HG03280 (cell line): ENCODE measurements at regions not wholly inside any gene's neighbourhood (a gene's known extent, or its start where the extent isn't known, plus 50 kb on each side); places are given as distances from the start of the nearest gene placed in this dataset.

ENCODE experiments used
- ATAC-seq: cut with Tn5 transposase; IDR thresholded peaks from one replicate; pipeline ENCODE4 v1.9.1; 2021; ENCODE audit warnings: mild to moderate bottlenecking, moderate library complexity; ENCODE audit not compliant: unreplicated experiment

GRCh38 chrX:120819126-120819525, 56.5 kb downstream of the CT47B1 start:
- no peak for ATAC-seq

GRCh38 chrX:120813982-120814381, 61.7 kb downstream of the CT47B1 start:
- no peak for ATAC-seq

GRCh38 chrX:120801426-120801825, 74.2 kb downstream of the CT47B1 start:
- no peak for ATAC-seq

- no peak for ATAC-seq
Observed at GRCh38 chrX:120797188-120797851, 78.3 kb downstream of the CT47B1 start.

- no peak for ATAC-seq
Observed at GRCh38 chrX:120795301-120795700, 80.4 kb downstream of the CT47B1 start.

- ATAC-seq = no peak
Observed at GRCh38 chrX:120794525-120794975, 81.1 kb downstream of the CT47B1 start.

- no peak for ATAC-seq
Observed at GRCh38 chrX:120793098-120793497, 82.6 kb downstream of the CT47B1 start.

- no peak for ATAC-seq
Observed at GRCh38 chrX:120791013-120791643, 84.5 kb downstream of the CT47B1 start.

- peak; percentile 15 for ATAC-seq
Observed at GRCh38 chrX:120790552-120790951, 85.1 kb downstream of the CT47B1 start.

GRCh38 chrX:120790118-120790517, 85.5 kb downstream of the CT47B1 start:
- ATAC-seq = peak; percentile 66

GRCh38 chrX:120781403-120781802, 94.3 kb downstream of the CT47B1 start:
- no peak for ATAC-seq

GRCh38 chrX:120775959-120776358, 99.7 kb downstream of the CT47B1 start:
- ATAC-seq = no peak

GRCh38 chrX:120774606-120775005, 101.1 kb downstream of the CT47B1 start:
- no peak for ATAC-seq

GRCh38 chrX:120773801-120774200, 101.9 kb downstream of the CT47B1 start:
- ATAC-seq = no peak

GRCh38 chrX:120769576-120770341, 105.9 kb downstream of the CT47B1 start:
- no peak for ATAC-seq

- no peak for ATAC-seq
Observed at GRCh38 chrX:120768681-120769080, 107.0 kb downstream of the CT47B1 start.

- ATAC-seq = no peak
Observed at GRCh38 chrX:120768254-120768653, 107.4 kb downstream of the CT47B1 start.

- no peak for ATAC-seq
Observed at GRCh38 chrX:120763269-120763668, 112.4 kb downstream of the CT47B1 start.

GRCh38 chrX:120761810-120762209, 113.9 kb downstream of the CT47B1 start:
- ATAC-seq = no peak

- ATAC-seq = no peak
Observed at GRCh38 chrX:120759685-120760084, 116.0 kb downstream of the CT47B1 start.

GRCh38 chrX:120755066-120755846, 120.4 kb downstream of the CT47B1 start:
- ATAC-seq = peak; percentile 72
